Osteoblast (primary cell): ENCODE measurements at regions not wholly inside any gene's neighbourhood (a gene's known extent, or its start where the extent isn't known, plus 50 kb on each side); places are given as distances from the start of the nearest gene placed in this dataset.

ENCODE experiments used
- DNase-seq: peaks from one replicate; pipeline ENCODE4 v3.0.0; 2011; ENCODE audit warnings: low spot score, mixed read lengths; ENCODE audit not compliant: insufficient read length; ENCODE audit errors: missing footprints
- H2AFZ ChIP-seq: 2 replicates; pipeline ENCODE4 v1.6.0; 2011; ENCODE audit warnings: mild to moderate bottlenecking, low read length
- H3K27ac ChIP-seq: 2 replicates; pipeline ENCODE4 v1.5.1; 2011; ENCODE audit warnings: mild to moderate bottlenecking, low read depth, low read length, moderate library complexity
- H3K27me3 ChIP-seq: 2 replicates; pipeline ENCODE4 v1.6.0; 2012; ENCODE audit warnings: mild to moderate bottlenecking, control low read depth, inconsistent platforms, low read length, moderate library complexity; ENCODE audit not compliant: insufficient read depth
- H3K36me3 ChIP-seq: 2 replicates; pipeline ENCODE4 v1.5.1; 2011; ENCODE audit warnings: mild to moderate bottlenecking, low read length, control low read depth, moderate library complexity; ENCODE audit not compliant: insufficient read depth
- H3K4me1 ChIP-seq: 2 replicates; pipeline ENCODE4 v1.5.1; 2011; ENCODE audit warnings: mild to moderate bottlenecking, low read length, control low read depth, moderate library complexity; ENCODE audit not compliant: insufficient read depth
- H3K4me2 ChIP-seq: 2 replicates; pipeline ENCODE4 v1.6.0; 2011; ENCODE audit warnings: mild to moderate bottlenecking, low read length; ENCODE audit not compliant: insufficient read depth
- H3K4me3 ChIP-seq: fragments of 200-600 bp; sonication (generic); 3 replicates; pipeline ENCODE4 v1.5.1; 2012; ENCODE audit warnings: mild to moderate bottlenecking, low read length, inconsistent platforms; ENCODE audit not compliant: insufficient read depth
- H3K79me2 ChIP-seq: 2 replicates; pipeline ENCODE4 v1.6.0; 2012; ENCODE audit warnings: mild to moderate bottlenecking, low read length, control low read depth, inconsistent platforms; ENCODE audit not compliant: insufficient read depth
- H3K9me3 ChIP-seq: 2 replicates; pipeline ENCODE4 v1.5.1; 2011; ENCODE audit warnings: low read depth, low read length, control low read depth
- H4K20me1 ChIP-seq: 2 replicates; pipeline ENCODE4 v1.6.0; 2012; ENCODE audit warnings: mild to moderate bottlenecking, low read length, control low read depth; ENCODE audit not compliant: insufficient read depth
- CTCF ChIP-seq: IDR thresholded peaks from 2 replicates; pipeline ENCODE4 v1.5.1; 2011; ENCODE audit warnings: mild to moderate bottlenecking, low read depth, low read length, moderate library complexity; ENCODE audit errors: extremely low read depth

DNA sequence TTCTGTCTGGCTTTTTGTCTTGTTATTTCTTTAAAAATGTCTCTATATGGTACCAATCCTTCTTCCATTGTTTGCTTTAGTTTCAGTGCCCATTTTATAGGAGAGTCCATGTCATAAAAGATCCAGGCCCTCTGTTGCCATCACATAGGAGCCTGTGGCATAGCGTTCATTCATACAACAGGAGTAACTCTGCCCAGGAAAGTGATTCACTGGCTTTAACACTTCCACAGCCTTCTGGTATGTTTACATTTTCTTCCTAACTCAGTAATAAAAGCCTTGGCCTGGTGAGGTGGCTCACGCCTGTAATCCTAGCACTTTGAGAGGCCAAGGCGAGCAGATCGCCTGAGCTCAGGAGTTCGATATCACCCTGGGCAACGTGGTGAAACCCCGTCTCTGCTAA is 519.3 kb upstream of the PTGER4 start:
- Histone ChIP-seq H3K4me3 (no peak overlapping the region), H3K4me1 (no peaks in the 10 kb centered on the region), H4K20me1 (no peaks in the 10 kb centered on the region), H3K27ac (no peak overlapping the region), H3K9me3 (no peaks in the 10 kb centered on the region), H3K79me2 (no peaks in the 10 kb centered on the region), H3K4me2 (no peak overlapping the region), H3K36me3 (no peaks in the 10 kb centered on the region), H2AFZ (no peak overlapping the region), H3K27me3 (no peaks in the 10 kb centered on the region)
- TF ChIP-seq CTCF: no peak
- peak; percentile 21 for DNase-seq

- Histone ChIP-seq H4K20me1 (no peaks in the 10 kb centered on the region), H3K27me3 (no peaks in the 10 kb centered on the region), H3K9me3 (no peaks in the 10 kb centered on the region), H3K36me3 (no peaks in the 10 kb centered on the region), H3K4me2 (no peak overlapping the region), H2AFZ (no peak overlapping the region), H3K4me1 (no peaks in the 10 kb centered on the region), H3K79me2 (no peaks in the 10 kb centered on the region), H3K27ac (no peak overlapping the region), H3K4me3 (no peak overlapping the region)
- TF ChIP-seq CTCF: no peak
- DNase-seq: no peak
Observed at GRCh38 chr5:40154194-40154593, 525.5 kb upstream of the PTGER4 start.

DNA sequence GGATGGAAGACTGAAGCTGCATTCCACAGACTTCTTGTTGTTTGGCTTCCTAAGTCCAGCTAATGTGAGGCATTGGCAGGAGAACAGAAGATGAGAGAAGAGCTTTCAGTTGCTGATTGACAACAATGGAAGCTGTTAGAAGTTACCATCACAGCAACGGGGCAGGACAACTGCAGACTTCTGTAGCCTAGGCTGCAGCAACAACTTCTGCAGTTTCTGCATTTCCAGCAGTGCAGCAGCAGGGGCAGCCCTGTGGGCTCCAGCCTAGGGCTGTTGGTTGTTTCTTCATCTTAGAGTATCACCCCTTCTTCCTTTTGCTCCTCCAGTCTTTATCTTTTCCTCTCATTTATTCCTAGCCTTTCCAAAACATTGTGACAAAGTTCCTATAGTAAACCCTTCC is 528.8 kb upstream of the PTGER4 start:
- no peak for TF ChIP-seq CTCF
- Histone ChIP-seq H4K20me1 (no peaks in the 10 kb centered on the region), H3K27ac (no peak overlapping the region), H3K4me1 (no peaks in the 10 kb centered on the region), H3K4me2 (no peak overlapping the region), H3K36me3 (no peaks in the 10 kb centered on the region), H2AFZ (peak overlapping the region; percentile 6), H3K4me3 (no peak overlapping the region), H3K9me3 (no peaks in the 10 kb centered on the region), H3K79me2 (no peaks in the 10 kb centered on the region), H3K27me3 (no peaks in the 10 kb centered on the region)
- no peak for DNase-seq

GRCh38 chr5:40141896-40142295 is 537.8 kb upstream of the PTGER4 start:
- no peak for DNase-seq
- no peak overlapping the region for H3K27ac ChIP-seq
- no peak overlapping the region for H3K4me3 ChIP-seq
- H3K79me2 ChIP-seq: no peaks in the 10 kb centered on the region
- H3K4me1 ChIP-seq: no peaks in the 10 kb centered on the region
- H3K36me3 ChIP-seq: no peaks in the 10 kb centered on the region
- no peaks in the 10 kb centered on the region for H3K27me3 ChIP-seq
- H2AFZ ChIP-seq: no peak overlapping the region
- no peaks in the 10 kb centered on the region for H4K20me1 ChIP-seq
- TF ChIP-seq CTCF: no peak
- no peak overlapping the region for H3K4me2 ChIP-seq
- no peaks in the 10 kb centered on the region for H3K9me3 ChIP-seq
